GM18520 (cell line): ENCODE measurements at regions not wholly inside any gene's neighbourhood (a gene's known extent, or its start where the extent isn't known, plus 50 kb on each side); places are given as distances from the start of the nearest gene placed in this dataset.

Source experiments
- ATAC-seq: cut with Tn5 transposase; IDR thresholded peaks from one replicate; pipeline ENCODE4 v1.9.1; 2021; ENCODE audit not compliant: unreplicated experiment

DNA sequence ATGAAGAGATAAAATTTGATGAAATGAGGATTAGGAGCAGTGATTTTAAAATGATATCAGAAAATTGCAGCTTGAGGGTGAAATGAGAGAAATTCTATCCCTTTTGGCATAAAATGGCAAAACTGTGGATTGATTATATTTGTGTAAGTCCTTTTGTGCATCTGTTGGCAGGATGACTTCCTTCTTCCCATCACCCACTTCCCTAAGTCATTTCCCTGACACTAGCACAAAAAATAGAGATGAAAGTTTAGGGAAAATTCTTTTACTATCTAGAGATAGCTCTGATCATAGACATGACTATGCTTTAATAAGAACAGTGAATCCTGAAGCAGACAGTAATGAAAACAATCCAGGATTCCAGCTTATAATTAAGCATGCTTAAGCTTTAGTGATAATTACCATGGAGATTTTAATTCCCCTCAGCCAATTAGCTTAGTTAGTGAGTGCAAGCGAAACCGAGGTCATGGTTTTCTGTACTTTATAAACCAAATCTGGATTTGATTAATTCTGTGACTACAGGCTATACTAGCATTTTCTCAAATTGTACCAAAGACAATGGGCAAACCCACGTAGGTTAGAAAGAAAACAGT is 163.6 kb upstream of the TARS1 start:
- no peak for ATAC-seq

DNA sequence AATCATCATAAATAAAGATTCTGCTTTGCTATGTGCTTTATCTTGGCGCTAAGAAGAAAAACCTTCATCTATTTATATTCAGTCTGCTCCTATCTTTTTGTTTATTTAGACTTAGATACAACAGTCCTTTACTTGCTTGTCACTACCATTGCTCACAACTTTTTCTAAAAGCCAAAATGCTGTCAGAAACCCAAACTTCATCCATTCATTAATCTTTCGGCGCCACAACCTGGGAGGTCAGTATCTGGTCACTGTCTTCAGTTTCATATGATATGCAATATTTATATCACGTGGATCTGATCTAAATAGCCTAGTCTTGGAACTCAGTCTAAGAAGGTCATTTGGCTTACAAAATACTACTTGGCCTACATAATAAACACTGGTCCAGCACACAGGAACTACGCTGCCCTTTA is 159.3 kb upstream of the TARS1 start:
- ATAC-seq: no peak

DNA sequence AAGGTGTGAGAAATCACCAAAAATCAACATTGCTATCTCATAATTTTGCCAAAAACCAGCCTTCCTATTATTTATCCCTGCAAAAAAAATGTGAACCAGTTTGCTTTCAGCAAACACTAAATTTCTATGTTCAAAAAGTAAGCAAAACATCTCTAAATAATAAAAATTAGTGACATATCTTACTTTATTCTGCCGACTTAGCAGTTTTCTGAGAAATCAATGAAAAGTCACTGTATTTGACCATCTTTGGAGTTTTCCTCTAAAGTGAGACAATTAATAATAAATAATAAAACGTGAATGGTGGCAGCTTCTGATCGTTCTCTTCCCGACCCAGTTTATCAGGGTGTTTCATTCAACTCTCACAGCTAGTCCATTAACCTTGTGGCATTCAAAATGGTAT is 158.6 kb upstream of the TARS1 start:
- no peak for ATAC-seq

DNA sequence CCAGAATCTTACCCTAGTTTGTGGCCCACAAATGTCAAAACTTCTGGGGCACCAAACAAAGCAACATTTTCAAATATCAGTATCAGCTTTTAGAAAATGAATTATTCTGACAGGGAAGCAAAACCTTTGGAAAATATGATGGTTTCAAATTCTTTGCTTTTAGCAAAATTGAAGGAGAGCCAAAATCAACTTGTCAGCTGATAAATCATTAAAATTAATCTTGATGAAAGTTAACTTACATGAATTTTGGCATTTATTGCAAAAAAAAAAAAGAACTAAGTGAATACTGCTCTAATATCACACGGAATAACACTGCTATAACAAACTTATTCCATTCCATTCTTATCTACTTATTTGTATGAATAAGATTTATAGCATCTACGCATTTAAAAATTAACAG is 158.1 kb upstream of the TARS1 start:
- ATAC-seq: no peak

DNA sequence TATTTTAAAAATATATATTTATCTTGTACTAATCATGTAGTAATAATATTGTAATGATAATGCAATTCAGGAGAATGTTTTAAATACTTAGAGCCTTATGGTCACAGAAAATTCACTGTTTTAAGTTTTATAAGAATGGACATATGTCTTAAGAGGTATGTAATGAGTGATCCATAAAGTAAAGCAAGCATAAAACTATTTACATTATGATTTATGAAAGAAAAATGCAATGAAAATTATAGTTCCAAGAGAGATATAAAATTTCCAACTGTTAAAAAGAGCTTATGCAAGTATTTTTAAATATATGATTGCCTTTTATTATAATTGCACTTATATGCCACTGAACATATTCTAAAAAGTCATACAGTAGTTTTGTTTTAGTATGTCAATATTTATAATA is 157.5 kb upstream of the TARS1 start:
- no peak for ATAC-seq

DNA sequence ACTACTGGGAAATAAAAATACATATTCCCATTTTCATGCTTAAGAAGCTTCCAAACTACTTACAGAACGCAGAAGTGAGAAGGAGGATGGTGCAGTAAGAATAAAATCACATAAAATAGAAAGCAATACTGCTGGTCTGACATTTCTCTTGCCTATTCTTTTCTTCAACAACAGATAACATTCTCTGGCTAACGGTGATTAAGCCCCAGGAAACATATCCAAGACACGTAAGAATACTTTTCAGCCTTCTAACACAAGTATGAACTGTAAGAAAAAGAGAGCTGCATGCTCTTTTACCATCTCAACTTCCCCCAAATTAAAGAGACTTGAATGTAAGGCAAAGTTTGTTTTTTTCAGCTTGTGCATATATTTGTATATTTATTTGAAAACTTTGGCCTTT is 156.1 kb upstream of the TARS1 start:
- ATAC-seq: no peak

DNA sequence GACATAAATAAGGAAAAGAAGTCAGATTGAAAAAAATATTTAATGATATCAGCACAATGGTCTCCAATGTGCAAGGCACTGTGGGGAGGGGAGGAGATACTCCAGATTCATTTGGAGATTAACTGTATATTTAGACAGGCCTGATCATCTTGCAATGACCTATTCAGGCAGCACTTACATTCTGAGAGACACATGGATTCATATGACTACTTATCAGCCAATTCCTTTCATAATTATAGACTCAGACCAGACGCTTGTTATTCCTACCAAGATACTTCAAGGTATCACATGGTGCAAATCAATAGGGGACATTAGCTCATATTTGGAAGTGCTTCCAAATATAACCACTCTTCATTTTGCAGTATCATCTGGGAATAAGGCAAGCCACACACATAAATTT is 153.5 kb upstream of the TARS1 start:
- ATAC-seq: no peak

DNA sequence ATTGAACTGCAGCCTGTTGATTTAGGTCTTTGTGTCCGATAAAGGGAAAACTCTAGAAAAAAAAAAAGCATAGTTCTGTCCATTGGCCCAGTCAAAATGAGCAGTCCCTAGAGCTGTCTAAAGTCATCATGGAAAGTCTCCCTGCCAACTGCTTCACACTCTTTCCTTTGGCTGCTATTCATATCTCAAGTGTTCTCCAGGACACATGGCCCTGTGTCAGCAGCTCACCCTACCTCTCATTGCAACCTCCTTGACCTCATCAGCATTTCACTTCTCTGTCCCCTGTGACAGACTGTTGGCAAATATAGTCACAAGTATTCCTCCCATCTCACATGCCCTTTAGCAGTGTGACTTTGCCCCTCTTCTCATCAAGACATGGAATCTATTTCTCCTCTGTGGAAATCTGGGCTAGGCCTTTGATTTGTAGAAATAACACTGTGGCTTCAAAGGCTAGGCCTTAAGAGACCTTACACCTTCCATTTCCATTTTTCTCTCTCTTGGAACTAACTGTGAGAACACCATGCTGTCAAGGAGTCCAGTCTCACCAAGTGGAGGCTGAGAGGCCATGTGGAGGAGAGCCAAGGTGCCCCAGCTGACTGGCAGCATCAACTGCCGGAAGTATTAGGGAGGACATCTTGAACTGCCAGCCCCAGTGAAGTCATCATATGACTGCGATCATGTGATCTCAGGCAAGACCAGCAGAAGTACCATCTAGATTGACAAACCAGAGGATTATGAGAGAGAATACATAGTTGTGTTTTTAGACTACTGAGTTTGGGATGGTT is 149.4 kb upstream of the TARS1 start:
- ATAC-seq: no peak

DNA sequence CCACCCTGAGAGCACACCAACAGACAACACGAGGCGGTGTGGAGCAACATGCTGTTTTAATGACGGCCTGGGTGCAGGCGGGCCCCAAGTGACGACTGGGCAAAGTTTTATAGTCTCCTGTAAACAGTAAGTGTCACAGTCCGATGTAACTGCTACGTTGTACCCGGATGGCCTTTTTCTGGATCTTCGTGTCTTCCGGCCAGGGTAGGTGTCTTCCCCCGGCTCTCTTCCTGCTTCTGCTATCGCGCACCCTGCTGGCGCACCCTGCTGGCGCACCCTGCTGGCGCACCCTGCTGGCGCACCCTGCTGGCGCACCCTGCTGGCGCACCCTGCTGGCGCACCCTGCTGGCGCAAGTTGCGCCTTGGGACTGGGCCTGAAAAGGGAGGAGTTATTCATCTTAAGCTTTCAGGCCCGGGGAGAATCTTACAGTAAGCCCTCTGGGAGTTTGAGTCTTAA is 143.0 kb upstream of the TARS1 start:
- ATAC-seq: no peak

DNA sequence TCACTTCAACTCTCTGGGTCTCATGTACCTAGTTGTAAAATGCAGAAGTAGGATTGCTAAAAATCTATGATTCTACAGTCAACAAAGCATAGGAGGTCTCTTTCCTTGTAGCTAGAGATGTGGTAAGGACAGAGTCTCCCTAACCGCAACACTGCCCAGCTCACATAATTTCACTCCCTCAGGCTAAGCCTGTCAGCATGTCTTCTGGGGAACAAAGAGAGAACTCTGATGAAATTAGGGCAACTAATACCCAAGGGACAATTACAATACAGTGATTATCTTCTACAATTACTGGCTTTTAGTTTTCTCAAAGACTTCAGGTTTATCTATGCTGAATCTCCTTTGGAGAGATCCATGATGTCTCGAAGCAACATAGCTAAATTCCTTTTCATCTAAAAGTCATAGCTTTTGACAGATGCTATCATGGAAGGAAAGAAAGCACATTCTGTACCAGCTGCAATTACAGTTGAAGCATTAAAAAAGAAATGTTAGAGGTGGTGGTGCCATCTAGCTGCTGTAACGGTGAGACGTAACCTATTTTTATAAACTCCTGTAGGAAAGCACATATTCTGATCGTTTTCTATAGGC is 141.1 kb upstream of the TARS1 start:
- ATAC-seq: peak; percentile 20

DNA sequence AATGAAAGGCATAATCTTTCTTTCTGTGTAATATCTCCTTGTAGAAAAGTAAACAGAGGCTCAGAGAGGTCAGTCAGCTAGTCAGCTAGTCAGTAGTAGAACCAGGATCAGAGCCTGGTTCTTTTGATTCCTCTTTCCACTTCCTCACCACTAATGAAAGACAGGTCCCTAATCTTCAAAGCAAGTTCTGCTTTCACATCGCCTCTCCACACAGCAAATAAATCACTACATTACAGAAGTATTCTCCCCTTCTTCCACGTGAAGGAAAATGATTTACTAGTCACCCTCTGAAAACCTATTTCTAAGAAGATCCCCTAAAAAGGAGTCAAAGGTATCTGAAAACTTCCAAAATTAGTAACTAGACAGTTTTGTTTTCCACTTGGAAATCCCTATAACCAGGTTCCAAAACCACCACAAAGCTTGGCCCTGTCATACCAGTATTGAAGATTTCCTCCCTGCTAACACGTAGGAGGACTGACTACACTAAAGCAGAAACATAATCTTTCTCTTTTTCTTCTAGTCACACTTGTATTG is 140.5 kb upstream of the TARS1 start:
- ATAC-seq: peak; percentile 47

DNA sequence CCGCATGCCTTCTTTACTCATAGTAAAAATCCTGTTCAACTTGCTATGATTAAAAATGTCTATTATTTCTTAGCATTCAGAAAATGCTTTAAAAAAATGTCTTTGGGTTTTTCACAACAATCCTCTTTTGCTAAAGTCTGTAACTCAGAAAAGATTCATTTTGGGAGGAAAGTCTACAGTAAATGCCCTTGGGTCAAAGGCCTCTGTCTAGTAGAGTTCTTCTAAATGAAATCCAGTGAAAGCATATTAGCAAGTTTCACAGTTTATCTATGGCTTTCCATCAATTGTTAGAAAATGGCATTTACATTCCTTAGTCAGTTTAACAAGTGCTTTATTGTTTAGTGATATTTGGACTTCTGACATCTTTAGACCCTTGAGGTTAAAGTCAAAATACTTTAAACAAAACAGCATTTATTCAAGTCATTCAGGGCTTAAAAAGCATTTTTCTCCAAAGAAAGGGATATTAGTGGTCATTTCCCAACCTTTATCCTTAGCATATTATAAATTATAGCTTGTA is 137.1 kb upstream of the TARS1 start:
- no peak for ATAC-seq

DNA sequence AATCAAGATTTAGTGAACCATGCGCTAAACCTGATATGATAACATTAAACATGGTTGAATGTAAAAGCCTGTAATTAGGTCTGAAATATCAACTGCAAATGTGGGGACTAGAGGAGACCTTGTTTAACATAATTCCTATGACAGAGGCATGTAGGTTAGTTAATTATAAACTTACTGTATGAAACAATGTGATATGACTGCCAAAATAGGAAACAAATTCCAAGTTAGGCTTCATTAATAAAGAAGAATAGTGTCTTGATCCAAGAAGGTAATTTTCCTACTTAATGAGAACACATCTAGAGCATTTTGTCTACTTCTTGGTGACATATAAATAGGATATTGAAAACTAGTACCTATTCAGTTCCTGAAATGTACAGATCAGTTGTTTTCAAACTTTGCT is 136.2 kb upstream of the TARS1 start:
- no peak for ATAC-seq

DNA sequence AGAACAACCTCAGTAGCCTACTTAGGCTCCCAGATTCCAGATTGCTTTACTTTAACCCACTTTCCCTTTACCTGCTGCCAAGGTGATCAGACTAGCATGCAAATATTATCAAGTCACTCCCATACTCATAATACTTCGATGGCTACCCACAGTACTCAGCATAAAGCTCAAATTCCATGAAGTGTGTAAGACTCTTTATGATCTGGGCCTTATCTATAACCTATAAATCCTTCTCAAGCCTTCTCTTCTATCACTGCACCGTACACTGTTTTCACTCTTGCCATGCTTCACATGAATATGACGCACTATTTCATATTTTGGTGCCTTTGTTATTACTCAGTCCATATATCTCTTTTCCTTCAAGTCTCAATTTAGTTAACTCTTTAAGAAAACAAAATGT is 135.2 kb upstream of the TARS1 start:
- ATAC-seq: no peak

DNA sequence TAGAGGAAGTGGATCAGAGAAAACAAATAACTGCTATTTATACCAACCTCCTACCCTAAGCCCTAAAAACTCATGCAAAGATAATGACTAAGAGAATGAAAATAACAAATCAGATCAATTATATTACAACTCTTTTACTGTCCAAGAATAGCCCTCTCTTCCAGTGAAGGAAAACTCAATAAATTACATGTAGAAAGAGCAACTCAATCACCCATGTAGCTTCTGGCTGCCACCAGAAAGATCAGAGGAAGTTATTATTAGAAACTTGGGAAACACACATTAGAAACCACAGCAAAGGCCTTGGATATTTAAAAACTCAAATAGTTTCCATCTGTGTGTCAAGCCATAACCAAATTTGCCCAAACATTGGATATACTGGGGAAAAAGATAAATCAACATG is 134.0 kb upstream of the TARS1 start:
- no peak for ATAC-seq

DNA sequence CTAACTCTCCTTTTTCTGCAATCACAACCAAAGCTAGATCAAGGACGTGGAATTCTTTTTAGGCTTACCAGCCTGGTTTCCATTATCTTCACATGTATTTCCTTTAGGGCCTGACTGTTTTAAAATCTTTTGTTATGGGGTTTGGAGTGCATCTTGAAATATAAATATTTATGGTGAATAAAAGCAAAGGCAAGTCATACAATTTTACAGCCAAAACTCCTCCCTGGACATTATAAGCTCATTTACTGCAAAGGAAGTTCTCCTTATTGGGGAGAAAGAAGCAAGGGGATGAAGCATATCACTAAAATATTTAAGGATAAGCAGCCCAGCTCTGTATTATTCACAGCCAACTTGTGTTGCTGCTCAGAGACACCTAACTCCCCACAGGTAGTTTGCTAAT is 132.2 kb upstream of the TARS1 start:
- no peak for ATAC-seq

DNA sequence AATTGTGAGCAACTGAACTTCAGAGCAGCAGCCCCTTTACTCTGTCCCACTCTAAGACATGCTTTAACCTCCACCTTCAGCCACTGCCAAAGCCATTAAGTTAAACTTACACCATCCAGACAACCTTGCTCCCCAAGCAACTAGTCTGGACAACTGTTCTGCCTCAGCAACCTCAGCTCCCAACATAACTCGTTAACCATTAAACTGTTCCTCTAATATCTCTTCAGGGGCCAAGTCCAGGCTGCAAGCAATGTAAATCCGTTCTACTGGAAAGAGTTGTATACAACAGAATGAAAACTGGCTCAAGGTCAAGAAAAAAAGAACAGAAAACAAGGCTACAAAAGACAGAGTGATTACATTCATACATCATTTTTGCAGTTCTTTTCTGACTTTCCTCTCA is 131.7 kb upstream of the TARS1 start:
- no peak for ATAC-seq

DNA sequence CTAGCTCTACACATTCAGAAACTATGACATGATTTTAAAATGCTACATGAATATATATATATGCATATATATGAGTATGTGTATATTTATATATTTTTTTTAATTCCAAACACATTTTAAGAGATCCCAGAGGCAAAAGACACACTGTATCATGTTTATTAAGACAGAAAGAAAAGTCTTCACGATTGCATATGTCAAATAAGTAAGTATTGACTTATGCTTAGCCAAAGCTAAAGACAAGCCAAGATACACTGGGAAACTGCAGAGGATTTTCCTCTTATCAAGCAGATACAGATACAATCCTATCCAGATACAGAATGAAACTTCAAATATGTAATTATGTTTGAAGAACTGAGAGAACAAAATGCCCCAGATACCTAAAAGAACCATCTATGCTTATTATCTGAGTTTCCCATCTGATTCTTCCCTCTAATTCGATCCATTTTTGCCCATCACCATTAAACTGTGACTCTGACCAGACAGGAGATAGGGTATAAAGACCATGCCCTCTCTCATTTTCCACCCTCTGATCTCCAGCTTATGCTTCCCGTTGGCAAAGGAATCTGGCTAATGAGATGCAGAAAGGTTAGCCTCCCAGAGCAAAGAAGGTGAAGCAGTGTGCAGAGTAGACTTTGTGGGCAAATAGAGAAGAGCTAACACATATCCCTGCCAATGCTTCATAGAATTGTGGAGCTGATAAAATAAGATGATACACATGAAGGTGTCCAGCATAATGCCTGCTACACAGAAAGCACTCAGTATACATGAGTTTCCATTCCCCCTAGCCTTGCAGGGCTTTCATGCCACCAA is 131.0 kb upstream of the TARS1 start:
- ATAC-seq: no peak

DNA sequence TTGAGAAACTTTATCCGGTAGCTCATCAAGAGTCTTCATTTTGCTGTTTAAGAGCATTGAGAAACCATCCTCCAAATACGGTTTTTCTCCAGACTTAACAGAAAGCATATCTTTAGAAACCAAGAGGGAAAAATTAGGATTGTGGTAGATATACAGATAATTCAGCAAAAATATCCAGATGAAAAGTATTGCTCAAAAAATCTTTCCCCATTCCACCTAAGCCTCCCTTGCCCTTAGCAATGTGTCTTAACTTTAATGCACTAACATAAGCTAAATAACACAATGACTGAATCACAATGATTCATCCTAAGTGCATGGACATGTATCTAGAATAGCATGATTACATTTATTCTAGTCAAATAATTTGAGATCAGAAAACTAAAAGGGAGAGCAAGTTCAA is 130.3 kb upstream of the TARS1 start:
- ATAC-seq: no peak

DNA sequence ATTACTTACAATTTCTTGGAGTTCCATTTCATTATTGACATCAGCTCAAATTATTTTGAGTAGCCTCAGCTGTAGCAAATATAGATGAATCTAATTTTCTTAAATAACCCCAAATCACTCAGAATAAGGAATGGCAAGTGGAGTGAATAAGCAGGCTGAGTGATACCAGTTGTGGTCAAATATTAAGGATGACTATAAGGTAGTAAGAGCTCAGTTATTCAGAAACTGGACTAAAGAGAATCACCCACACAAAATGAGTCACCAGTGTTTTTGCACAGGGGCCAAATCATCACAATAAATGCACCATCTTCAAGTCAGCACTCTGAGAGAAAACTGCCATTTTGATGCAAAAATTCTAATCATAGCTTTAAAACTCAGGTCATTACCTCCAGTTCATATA is 128.9 kb upstream of the TARS1 start:
- ATAC-seq: no peak
